Astrocyte (in vitro differentiated cells and primary cell): ENCODE measurements at regions not wholly inside any gene's neighbourhood (a gene's known extent, or its start where the extent isn't known, plus 50 kb on each side); places are given as distances from the start of the nearest gene placed in this dataset.

Source experiments
- DNase-seq: peaks from one replicate; pipeline ENCODE4 v3.0.0-alpha.2; 2010; ENCODE audit warnings: low read depth
- FAIRE-seq: peaks from 2 replicates; lab custom pipeline; 2011; peaks lifted over from hg19 to GRCh38; lab: Jason Lieb, UNC
- H2AFZ ChIP-seq: 2 replicates; pipeline ENCODE4 v1.6.0; 2012; ENCODE audit warnings: low read depth, low read length, inconsistent platforms
- H3K27ac ChIP-seq: 2 replicates; pipeline ENCODE4 v1.5.1; 2011; ENCODE audit warnings: low read depth, low read length, inconsistent platforms
- H3K27me3 ChIP-seq: 2 replicates; pipeline ENCODE4 v1.6.0; 2011; ENCODE audit warnings: low read length, inconsistent platforms; ENCODE audit not compliant: insufficient read depth
- H3K36me3 ChIP-seq: 2 replicates; pipeline ENCODE4 v1.5.1; 2011; ENCODE audit warnings: low read length, inconsistent platforms; ENCODE audit not compliant: insufficient read depth
- H3K4me1 ChIP-seq: 2 replicates; pipeline ENCODE4 v1.5.1; 2011; ENCODE audit warnings: low read length, inconsistent platforms; ENCODE audit not compliant: insufficient read depth
- H3K4me2 ChIP-seq: 2 replicates; pipeline ENCODE4 v1.6.0; 2012; ENCODE audit warnings: low read length, inconsistent platforms
- H3K4me3 ChIP-seq: 2 replicates; pipeline ENCODE4 v1.5.1; 2011; ENCODE audit warnings: low read depth, mild to moderate bottlenecking, low read length, inconsistent platforms; ENCODE audit not compliant: insufficient read depth
- H3K79me2 ChIP-seq: 2 replicates; pipeline ENCODE4 v1.6.0; 2012; ENCODE audit warnings: mild to moderate bottlenecking, low read length, inconsistent platforms; ENCODE audit not compliant: insufficient read depth
- H3K9ac ChIP-seq: 2 replicates; pipeline ENCODE4 v1.6.0; 2012; ENCODE audit warnings: mild to moderate bottlenecking, low read length, inconsistent platforms
- H3K9me3 ChIP-seq: 2 replicates; pipeline ENCODE4 v1.5.1; 2012; ENCODE audit warnings: low read depth, mild to moderate bottlenecking, low read length, inconsistent platforms; ENCODE audit not compliant: insufficient read depth
- H4K20me1 ChIP-seq: 2 replicates; pipeline ENCODE4 v1.6.0; 2012; ENCODE audit warnings: low read length, inconsistent platforms; ENCODE audit not compliant: insufficient read depth
- H3K27ac Mint-ChIP-seq: one replicate; pipeline ENCODE4 v1.8.0; 2021; ENCODE audit warnings: mild to moderate bottlenecking, mixed read lengths; ENCODE audit not compliant: unreplicated experiment
- H3K27me3 Mint-ChIP-seq: one replicate; pipeline ENCODE4 v1.8.0; 2021; ENCODE audit warnings: low read depth, mixed read lengths; ENCODE audit not compliant: unreplicated experiment
- H3K36me3 Mint-ChIP-seq: one replicate; pipeline ENCODE4 v1.8.0; 2021; ENCODE audit warnings: low read depth, mixed read lengths; ENCODE audit not compliant: unreplicated experiment
- H3K4me1 Mint-ChIP-seq: one replicate; pipeline ENCODE4 v1.8.0; 2021; ENCODE audit warnings: low read depth, mixed read lengths; ENCODE audit not compliant: unreplicated experiment
- H3K4me3 Mint-ChIP-seq: one replicate; pipeline ENCODE4 v1.8.0; 2021; ENCODE audit warnings: mild to moderate bottlenecking, moderate library complexity, mixed read lengths; ENCODE audit not compliant: unreplicated experiment
- H3K9me3 Mint-ChIP-seq: one replicate; pipeline ENCODE4 v1.8.0; 2021; ENCODE audit warnings: mild to moderate bottlenecking, mixed read lengths; ENCODE audit not compliant: unreplicated experiment
- CTCF ChIP-seq: IDR thresholded peaks from 2 replicates; pipeline ENCODE4 v1.5.1; 2011; ENCODE audit warnings: low read depth, mild to moderate bottlenecking, inconsistent platforms, low read length, moderate library complexity; ENCODE audit not compliant: insufficient read depth
- EZH2 ChIP-seq: IDR thresholded peaks from 2 replicates; pipeline ENCODE4 v1.6.1; 2012; ENCODE audit warnings: mild to moderate bottlenecking, low read length, inconsistent platforms; ENCODE audit not compliant: insufficient read depth

- Histone ChIP-seq H2AFZ (no peak overlapping the region), H3K27me3 (no peaks in the 10 kb centered on the region)
- no peak for FAIRE-seq
Observed at GRCh38 chr4:128516301-128516969, 228.8 kb upstream of the PGRMC2 start.

GRCh38 chr4:128513664-128514484, 226.3 kb upstream of the PGRMC2 start:
- H3K27me3 Mint-ChIP-seq: no peaks in the 10 kb centered on the region
- no peak overlapping the region for H3K4me3 Mint-ChIP-seq
- no peaks in the 10 kb centered on the region for H3K9me3 Mint-ChIP-seq
- no peaks in the 10 kb centered on the region for H3K9me3 ChIP-seq
- H2AFZ ChIP-seq: no peak overlapping the region
- H3K4me2 ChIP-seq: no peak overlapping the region
- no peak overlapping the region for H3K9ac ChIP-seq
- no peak overlapping the region for H3K27ac ChIP-seq
- H3K4me3 ChIP-seq: no peak overlapping the region
- no peaks in the 10 kb centered on the region for H4K20me1 ChIP-seq
- peaks cover 7% of the 10 kb centered on the region for H3K36me3 Mint-ChIP-seq
- peaks cover 44% of the 10 kb centered on the region for H3K4me1 Mint-ChIP-seq
- FAIRE-seq (no peak), DNase-seq (peak; percentile 7)
- peak overlapping the region; percentile 97 for H3K27ac Mint-ChIP-seq
- no peaks in the 10 kb centered on the region for H3K27me3 ChIP-seq
- no peaks in the 10 kb centered on the region for H3K36me3 ChIP-seq
- no peak for TF ChIP-seq CTCF
- H3K4me1 ChIP-seq: peaks cover 20% of the 10 kb centered on the region
- H3K79me2 ChIP-seq: no peaks in the 10 kb centered on the region

More at GRCh38 chr4:128516301-128516969, 228.8 kb upstream of the PGRMC2 start:
- H3K4me2 ChIP-seq: no peak overlapping the region
- Mint-ChIP-seq H3K4me3 (no peak overlapping the region), H3K36me3 (peaks cover 12% of the 10 kb centered on the region), H3K27ac (peak overlapping the region; percentile 92), H3K4me1 (peaks cover 58% of the 10 kb centered on the region), H3K9me3 (no peaks in the 10 kb centered on the region), H3K27me3 (no peaks in the 10 kb centered on the region)
- H3K9ac ChIP-seq: no peak overlapping the region
- no peaks in the 10 kb centered on the region for H3K79me2 ChIP-seq
- H3K36me3 ChIP-seq: no peaks in the 10 kb centered on the region
- no peak overlapping the region for H3K4me3 ChIP-seq
- H4K20me1 ChIP-seq: no peaks in the 10 kb centered on the region
- H3K9me3 ChIP-seq: no peaks in the 10 kb centered on the region
- peak; percentile 71 for DNase-seq
- TF ChIP-seq CTCF (no peak), EZH2 (no peak)
- peaks cover 38% of the 10 kb centered on the region for H3K4me1 ChIP-seq
- H3K27ac ChIP-seq: peak overlapping the region; percentile 92
